Upper lobe of left lung (tissue), 6 donors: ENCODE measurements at regions not wholly inside any gene's neighbourhood (a gene's known extent, or its start where the extent isn't known, plus 50 kb on each side); places are given as distances from the start of the nearest gene placed in this dataset.

ENCODE experiments used
- ATAC-seq, 2 donors: fragments of 200-7000 bp; cut with Tn5 transposase; one replicate each; pipeline ENCODE4 v1.9.1; 2022; ENCODE audit warnings: mild to moderate bottlenecking in 2 of 2, moderate library complexity in 2 of 2; ENCODE audit not compliant: low FRiP score in 2 of 2
- DNase-seq, 2 donors: peaks; one replicate each; pipeline ENCODE4 v3.0.0-alpha.2; 2019 to 2020
- H3K27ac ChIP-seq, 4 donors: fragments of 200-600 bp; sonication (generic); one replicate each; pipeline ENCODE4 v1.5.1; 2016 to 2019
- H3K27me3 ChIP-seq, 4 donors: fragments of 200-600 bp; sonication (generic); one replicate each; pipeline ENCODE4 v1.5.1; 2017 to 2019
- H3K36me3 ChIP-seq, 4 donors: fragments of 200-600 bp; sonication (generic); one replicate each; pipeline ENCODE4 v1.5.1; 2016 to 2019
- H3K4me1 ChIP-seq, 4 donors: fragments of 200-600 bp; sonication (generic); one replicate each; pipeline ENCODE4 v1.5.1; 2018 to 2019
- H3K4me3 ChIP-seq, 4 donors: fragments of 200-600 bp; sonication (generic); one replicate each; pipeline ENCODE4 v1.5.1; 2017 to 2019; ENCODE audit warnings: mild to moderate bottlenecking in 2 of 4, moderate library complexity in 1 of 4
- H3K9me3 ChIP-seq, 4 donors: fragments of 200-600 bp; sonication (generic); one replicate each; pipeline ENCODE4 v1.5.1; 2018 to 2019
- CTCF ChIP-seq, 6 experiments: fragments of 450-650 bp in 4 of 6; fragments of 200-600 bp in 2 of 6; sonication (generic) in 2 of 6; IDR thresholded peaks; one replicate each; pipeline ENCODE4 v1.5.1; 2016 to 2019; ENCODE audit warnings: antibody characterized with exemption in 6 of 6
- EP300 ChIP-seq, 4 donors: sonication (generic); formaldehyde crosslinking; IDR thresholded peaks; one replicate each; pipeline ENCODE4 v1.5.1; 2017; ENCODE audit warnings: antibody characterized with exemption in 4 of 4, control low read depth in 2 of 4
- POLR2A ChIP-seq, 4 donors: fragments of 450-650 bp; IDR thresholded peaks; one replicate each; pipeline ENCODE4 v1.5.1; 2016 to 2017; ENCODE audit warnings: antibody characterized with exemption in 4 of 4, mild to moderate bottlenecking in 2 of 4
- POLR2AphosphoS5 ChIP-seq, 2 donors: sonication (generic); formaldehyde crosslinking; IDR thresholded peaks; one replicate each; pipeline ENCODE4 v1.5.1; 2017; ENCODE audit warnings: antibody characterized with exemption in 2 of 2
- WGBS, 2 donors: methylation state at CpG; one replicate each; pipeline ENCODE4 v1.1.5; 2017 to 2018; 5-methylcytosine and 5-hydroxymethylcytosine counted together
- donor health status: DM: no; HTN: no; CAD: no; lungs with moderate emphysema.
- donor health status: DM: no; HTN: yes; CAD: no; lungs with severe emphysema.

GRCh38 chr5:92371889-92372235, 988.7 kb upstream of the ARRDC3 start:
- TF ChIP-seq EP300 (IDR thresholded peaks at IDR 0.05) (no peak), POLR2AphosphoS5 (IDR thresholded peaks at IDR 0.05) (no peak), CTCF (IDR thresholded peaks at IDR 0.05) (no peak), POLR2A (IDR thresholded peaks at IDR 0.05) (no peak)
- Histone ChIP-seq H3K27ac (no peak overlapping the region), H3K4me1 (no peaks in the 10 kb centered on the region), H3K4me3 (no peak overlapping the region), H3K27me3 (no peaks in the 10 kb centered on the region), H3K36me3 (no peaks in the 10 kb centered on the region), H3K9me3 (peaks cover 0 to 3% (median 0%) of the 10 kb centered on the region in 4 donors)
- WGBS, 2 donors = 83 to 90% methylated on average over 2 of the region's 2 CpGs
- ATAC-seq = no peak
- no peak for DNase-seq

- 85 to 86% methylated on average over 3 of the region's 3 CpGs for WGBS, 2 donors
- H3K27ac ChIP-seq = no peak overlapping the region
- H3K27me3 ChIP-seq = no peaks in the 10 kb centered on the region
- H3K9me3 ChIP-seq = peaks cover 0 to 3% (median 0%) of the 10 kb centered on the region in 4 donors
- H3K4me3 ChIP-seq = no peak overlapping the region
- TF ChIP-seq POLR2A (IDR thresholded peaks at IDR 0.05) = no peak
- no peak for TF ChIP-seq EP300 (IDR thresholded peaks at IDR 0.05)
- TF ChIP-seq CTCF (IDR thresholded peaks at IDR 0.05) = no peak
- no peak for TF ChIP-seq POLR2AphosphoS5 (IDR thresholded peaks at IDR 0.05)
- no peaks in the 10 kb centered on the region for H3K4me1 ChIP-seq
- no peak for DNase-seq
- no peaks in the 10 kb centered on the region for H3K36me3 ChIP-seq
- ATAC-seq = no peak
Measured at GRCh38 chr5:92371171-92371888, 988.2 kb upstream of the ARRDC3 start.

GRCh38 chr5:92370032-92370431, 986.9 kb upstream of the ARRDC3 start:
- WGBS, 2 donors = 89 to 91% methylated on average over 3 of the region's 3 CpGs
- Histone ChIP-seq H3K27ac (no peak overlapping the region), H3K27me3 (no peaks in the 10 kb centered on the region), H3K36me3 (no peaks in the 10 kb centered on the region), H3K9me3 (peaks cover 0 to 3% (median 0%) of the 10 kb centered on the region in 4 donors), H3K4me3 (no peak overlapping the region), H3K4me1 (no peaks in the 10 kb centered on the region)
- no peak for TF ChIP-seq CTCF (IDR thresholded peaks at IDR 0.05)
- no peak for TF ChIP-seq POLR2AphosphoS5 (IDR thresholded peaks at IDR 0.05)
- no peak for TF ChIP-seq POLR2A (IDR thresholded peaks at IDR 0.05)
- no peak for TF ChIP-seq EP300 (IDR thresholded peaks at IDR 0.05)
- DNase-seq (no peak), ATAC-seq (no peak)

- TF ChIP-seq POLR2A (IDR thresholded peaks at IDR 0.05) (no peak), POLR2AphosphoS5 (IDR thresholded peaks at IDR 0.05) (no peak), EP300 (IDR thresholded peaks at IDR 0.05) (no peak), CTCF (IDR thresholded peaks at IDR 0.05) (no peak)
- no peaks in the 10 kb centered on the region for H3K36me3 ChIP-seq
- H3K27ac ChIP-seq = no peak overlapping the region
- no peaks in the 10 kb centered on the region for H3K9me3 ChIP-seq
- no peaks in the 10 kb centered on the region for H3K27me3 ChIP-seq
- ATAC-seq (no peak), DNase-seq (no peak)
- WGBS, 2 donors = 83 to 88% methylated on average over 1 of the region's 1 CpG
- H3K4me3 ChIP-seq = no peak overlapping the region
- H3K4me1 ChIP-seq = no peaks in the 10 kb centered on the region
Measured at GRCh38 chr5:92369587-92369986, 986.5 kb upstream of the ARRDC3 start.

- WGBS, 2 donors = 64 to 78% methylated on average over 3 of the region's 3 CpGs
- Histone ChIP-seq H3K4me1 (no peaks in the 10 kb centered on the region), H3K36me3 (no peaks in the 10 kb centered on the region), H3K4me3 (no peak overlapping the region), H3K27ac (no peak overlapping the region), H3K9me3 (no peaks in the 10 kb centered on the region), H3K27me3 (no peaks in the 10 kb centered on the region)
- no peak for ATAC-seq
- DNase-seq = no peak
- TF ChIP-seq EP300 (IDR thresholded peaks at IDR 0.05) (no peak), POLR2A (IDR thresholded peaks at IDR 0.05) (no peak), POLR2AphosphoS5 (IDR thresholded peaks at IDR 0.05) (no peak), CTCF (IDR thresholded peaks at IDR 0.05) (no peak)
Measured at GRCh38 chr5:92364986-92365550, 982.0 kb upstream of the ARRDC3 start.
